GM21381 (cell line): ENCODE measurements at regions not wholly inside any gene's neighbourhood (a gene's known extent, or its start where the extent isn't known, plus 50 kb on each side); places are given as distances from the start of the nearest gene placed in this dataset.

Source experiments
- ATAC-seq: cut with Tn5 transposase; IDR thresholded peaks from one replicate; pipeline ENCODE4 v1.9.1; 2021; ENCODE audit warnings: mild to moderate bottlenecking, moderate library complexity; ENCODE audit not compliant: unreplicated experiment

GRCh38 chr2:144085016-144085415 lies 434.9 kb downstream of the ZEB2 start:
- ATAC-seq = no peak

GRCh38 chr2:144084114-144084661 lies 435.7 kb downstream of the ZEB2 start:
- no peak for ATAC-seq

- ATAC-seq = no peak
Observed at GRCh38 chr2:144083211-144083610, 436.7 kb downstream of the ZEB2 start.

GRCh38 chr2:144082777-144083176 lies 437.1 kb downstream of the ZEB2 start:
- no peak for ATAC-seq

GRCh38 chr2:144082327-144082726 lies 437.6 kb downstream of the ZEB2 start:
- no peak for ATAC-seq

GRCh38 chr2:144081272-144081671 lies 438.6 kb downstream of the ZEB2 start:
- no peak for ATAC-seq

- no peak for ATAC-seq
Observed at GRCh38 chr2:144079803-144080202, 440.1 kb downstream of the ZEB2 start.

- no peak for ATAC-seq
Observed at GRCh38 chr2:144078802-144079724, 440.9 kb downstream of the ZEB2 start.

- ATAC-seq = no peak
Observed at GRCh38 chr2:144078106-144078505, 441.8 kb downstream of the ZEB2 start.

GRCh38 chr2:144074450-144074849 lies 445.5 kb downstream of the ZEB2 start:
- ATAC-seq = no peak

- no peak for ATAC-seq
Observed at GRCh38 chr2:144071461-144071860, 448.5 kb downstream of the ZEB2 start.

GRCh38 chr2:144067506-144067905 lies 452.4 kb downstream of the ZEB2 start:
- ATAC-seq = no peak

GRCh38 chr2:144063602-144064001 lies 456.3 kb downstream of the ZEB2 start:
- ATAC-seq = no peak

GRCh38 chr2:144054911-144055310 lies 465.0 kb downstream of the ZEB2 start:
- no peak for ATAC-seq

- ATAC-seq = no peak
Observed at GRCh38 chr2:144052083-144052482, 467.8 kb downstream of the ZEB2 start.

GRCh38 chr2:144049137-144049536 lies 470.8 kb downstream of the ZEB2 start:
- ATAC-seq = no peak

- ATAC-seq = no peak
Observed at GRCh38 chr2:144048631-144049060, 471.3 kb downstream of the ZEB2 start.

- ATAC-seq = no peak
Observed at GRCh38 chr2:144042751-144043150, 477.2 kb downstream of the ZEB2 start.

- no peak for ATAC-seq
Observed at GRCh38 chr2:144041612-144042011, 478.3 kb downstream of the ZEB2 start.

GRCh38 chr2:144040834-144041233 lies 479.1 kb downstream of the ZEB2 start:
- ATAC-seq = no peak

GRCh38 chr2:144032566-144032965 lies 487.4 kb downstream of the ZEB2 start:
- ATAC-seq = no peak

GRCh38 chr2:144030791-144031190 lies 489.1 kb downstream of the ZEB2 start:
- no peak for ATAC-seq
